ENCODE measurements at regions not wholly inside any gene's neighbourhood (a gene's known extent, or its start where the extent isn't known, plus 50 kb on each side); places are given as distances from the start of the nearest gene placed in this dataset.

GRCh38 chrX:113421432-113421831 lies 580.8 kb upstream of the AMOT start:
- TF ChIP-seq POLR2A (IDR thresholded peaks at IDR 0.05) (no peak), CTCF (IDR thresholded peaks at IDR 0.05) (no peak), EP300 (IDR thresholded peaks at IDR 0.05) (no peak)
